Astrocyte of the hippocampus (primary cell): ENCODE measurements at regions not wholly inside any gene's neighbourhood (a gene's known extent, or its start where the extent isn't known, plus 50 kb on each side); places are given as distances from the start of the nearest gene placed in this dataset.

Experiments
- DNase-seq: peaks from one replicate; pipeline ENCODE4 v3.0.0; 2011; ENCODE audit warnings: low read depth, low spot score

DNA sequence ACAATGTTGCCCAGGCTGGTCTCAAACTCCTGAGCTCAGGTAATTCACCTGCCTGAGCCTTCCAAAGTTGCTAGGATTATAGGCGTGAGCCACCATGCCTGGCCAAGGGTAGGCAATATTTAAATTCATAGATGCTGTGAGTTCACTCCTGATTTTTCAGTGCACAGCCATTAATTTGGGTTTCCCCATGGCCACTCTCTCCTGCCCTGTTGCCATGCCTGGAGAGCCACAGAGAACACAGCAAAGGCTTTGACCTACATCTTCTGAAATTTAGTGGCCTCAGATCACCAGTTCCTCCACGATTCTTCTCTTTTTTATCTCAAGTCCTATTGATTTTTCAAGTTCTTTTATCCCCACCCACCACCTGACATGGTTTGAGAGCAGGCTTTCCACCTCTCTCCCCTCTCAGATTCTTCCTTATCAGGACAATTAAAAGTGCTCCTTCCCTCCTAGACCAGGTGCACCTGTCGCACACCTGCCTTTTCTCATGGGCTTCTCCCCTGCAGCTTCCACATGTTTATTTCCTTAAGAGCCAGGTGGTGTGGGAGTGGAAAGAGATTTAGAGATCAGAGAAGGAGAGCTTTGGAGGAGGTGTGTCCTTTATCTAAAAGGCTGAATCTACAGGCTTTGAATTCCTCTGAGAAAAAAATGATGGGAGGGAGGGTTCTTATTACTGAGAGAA lies 123.8 kb downstream of the ADRA2A start:
- no peak for DNase-seq

DNA sequence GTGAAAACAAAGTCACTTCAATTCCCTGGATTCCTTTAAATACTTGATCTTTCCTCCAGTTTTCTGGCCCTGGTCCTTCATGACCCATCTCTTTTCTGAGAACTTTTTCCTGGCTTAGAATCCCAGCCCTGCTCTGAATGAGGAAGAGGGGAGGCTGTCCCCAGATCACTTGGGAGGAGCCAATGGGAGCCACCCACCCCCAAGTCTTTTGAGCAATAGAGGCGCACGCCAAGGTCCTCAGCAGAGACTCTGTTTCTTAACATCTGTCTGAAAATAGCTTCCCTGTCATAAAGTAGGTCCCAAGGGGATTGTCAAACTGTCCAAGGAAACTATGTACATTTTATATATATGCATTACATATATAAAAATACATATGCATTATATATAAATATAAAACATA lies 126.8 kb downstream of the ADRA2A start:
- no peak for DNase-seq

DNA sequence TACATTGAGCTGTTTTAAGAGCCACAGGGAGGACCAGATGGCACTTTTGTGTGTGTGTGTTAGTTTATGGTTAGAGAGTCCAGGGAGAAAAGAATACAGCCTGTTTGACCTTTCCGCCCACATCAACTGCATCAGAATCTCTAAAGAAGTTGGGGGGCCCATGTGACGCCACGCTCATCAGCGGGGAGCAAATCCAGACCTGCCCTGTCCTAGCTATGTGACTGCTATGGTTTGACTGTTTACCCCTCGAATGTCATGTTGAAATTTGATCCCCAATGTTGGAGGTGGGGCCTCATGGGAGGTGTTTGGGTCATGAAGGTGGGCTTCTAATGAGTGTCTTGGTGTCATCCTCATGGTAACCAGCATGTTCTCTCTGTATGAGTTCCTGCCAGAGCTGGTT lies 128.0 kb downstream of the ADRA2A start:
- no peak for DNase-seq

DNA sequence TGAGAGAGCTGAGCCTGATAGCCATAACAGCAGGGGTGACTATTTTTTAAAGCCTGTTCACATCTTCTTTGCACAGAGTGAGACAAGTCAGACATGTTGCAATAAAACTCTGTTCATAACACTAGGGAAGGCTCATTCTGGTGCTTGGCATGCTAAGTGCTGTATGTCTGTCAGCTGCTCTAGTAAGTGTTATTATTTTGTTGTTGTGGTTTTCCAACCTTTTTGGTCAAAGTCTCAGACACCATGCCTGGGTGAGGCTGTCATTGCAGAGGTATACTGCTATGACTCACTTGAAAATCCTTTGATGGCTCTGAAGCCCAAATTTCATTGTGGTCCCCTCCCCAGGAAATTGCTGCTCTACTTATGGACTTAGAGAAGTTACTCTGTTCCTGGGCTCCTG lies 129.7 kb downstream of the ADRA2A start:
- no peak for DNase-seq

DNA sequence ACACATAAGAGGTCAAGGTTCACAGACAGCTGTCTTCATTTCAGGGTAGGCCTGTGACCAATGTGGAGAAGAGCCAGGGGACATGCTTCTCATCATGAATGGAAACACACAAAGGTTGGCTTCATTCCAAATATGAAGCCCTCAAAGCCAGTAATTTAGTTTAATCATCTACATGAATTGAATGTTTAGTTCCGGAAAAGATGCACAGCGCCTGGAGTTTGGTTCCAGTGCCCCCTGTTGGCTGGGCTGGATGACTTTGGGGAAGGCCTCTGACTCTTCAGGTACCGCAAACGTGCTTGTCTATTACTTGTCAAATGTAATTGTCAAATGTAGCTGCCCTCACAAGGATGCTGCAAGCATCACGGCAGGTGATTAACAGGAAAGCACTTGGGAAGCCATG lies 130.7 kb downstream of the ADRA2A start:
- no peak for DNase-seq

DNA sequence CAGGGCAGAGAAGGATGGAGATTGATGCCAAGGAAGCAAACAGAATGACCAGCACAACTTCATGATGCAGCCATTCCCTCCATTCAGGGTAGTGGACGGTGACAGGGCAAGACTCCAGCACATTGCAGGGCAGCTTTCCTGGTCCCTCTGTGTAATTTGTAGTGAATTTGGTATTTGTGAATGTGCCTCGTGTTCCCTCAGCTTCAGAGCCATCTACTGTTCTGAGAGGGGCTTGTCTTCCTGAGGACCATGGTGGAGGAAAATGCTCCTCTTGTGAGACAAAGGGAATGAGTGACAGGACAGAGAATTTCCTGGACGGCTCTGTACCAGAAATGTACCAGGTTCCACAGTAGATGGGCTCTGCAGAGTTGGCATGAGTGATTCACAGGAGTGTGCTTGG lies 132.1 kb downstream of the ADRA2A start:
- no peak for DNase-seq

DNA sequence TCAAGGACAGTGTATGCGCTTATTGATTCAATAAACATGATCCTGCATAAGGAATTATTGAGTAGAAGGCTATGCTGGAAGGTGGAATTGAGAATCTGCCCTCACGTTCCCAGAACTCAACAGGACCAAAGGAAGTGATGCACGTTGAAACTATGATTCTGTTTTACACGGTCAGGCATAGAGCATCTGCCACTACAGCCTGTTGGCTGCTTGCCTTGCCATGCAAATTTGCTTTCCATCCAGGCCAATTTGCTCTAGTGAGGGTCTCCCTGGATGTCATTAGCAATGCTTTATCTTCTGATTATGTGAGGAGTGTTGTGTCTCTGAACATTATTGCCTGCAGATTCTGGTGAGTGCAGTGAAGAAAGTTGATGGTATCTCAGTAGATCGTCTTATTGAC lies 132.9 kb downstream of the ADRA2A start:
- no peak for DNase-seq

DNA sequence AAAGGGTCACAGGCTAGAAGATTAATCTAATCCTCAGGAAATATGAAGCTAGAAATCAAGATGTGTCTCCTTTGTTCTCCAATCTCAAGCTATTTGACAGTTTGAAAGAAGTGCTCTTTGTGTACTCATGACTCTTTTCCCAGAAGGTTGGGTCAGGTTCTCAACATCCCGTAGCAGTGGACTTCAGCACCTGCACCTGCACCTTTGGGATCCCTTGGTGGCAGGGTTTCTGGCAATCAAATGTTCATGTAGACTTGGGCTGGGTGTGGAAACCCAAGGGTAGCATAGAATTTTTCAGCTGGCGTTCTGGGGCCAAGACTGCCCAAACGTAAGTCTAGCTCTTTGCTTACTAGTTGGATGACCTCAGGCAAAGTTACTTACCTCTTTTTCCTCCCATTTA lies 134.4 kb downstream of the ADRA2A start:
- DNase-seq: no peak

DNA sequence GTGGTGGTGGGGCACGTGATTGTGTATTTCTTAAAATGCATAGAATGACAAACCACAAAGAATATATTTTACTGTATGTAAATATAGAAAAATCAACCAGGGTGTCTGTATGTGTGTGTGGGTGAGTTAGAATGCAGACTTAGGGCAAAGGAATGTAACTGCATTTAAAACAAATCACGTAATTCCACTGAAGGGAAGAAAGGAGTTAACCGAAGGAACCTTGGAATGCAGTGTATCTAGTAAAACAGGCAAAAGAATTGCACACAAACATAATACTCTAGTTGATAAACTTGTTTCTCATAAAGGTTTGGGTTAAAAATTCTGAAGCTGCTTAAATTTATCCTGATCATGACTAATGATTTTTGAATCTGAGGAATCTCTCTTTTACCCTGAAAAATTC lies 134.9 kb downstream of the ADRA2A start:
- DNase-seq: peak; percentile 32

DNA sequence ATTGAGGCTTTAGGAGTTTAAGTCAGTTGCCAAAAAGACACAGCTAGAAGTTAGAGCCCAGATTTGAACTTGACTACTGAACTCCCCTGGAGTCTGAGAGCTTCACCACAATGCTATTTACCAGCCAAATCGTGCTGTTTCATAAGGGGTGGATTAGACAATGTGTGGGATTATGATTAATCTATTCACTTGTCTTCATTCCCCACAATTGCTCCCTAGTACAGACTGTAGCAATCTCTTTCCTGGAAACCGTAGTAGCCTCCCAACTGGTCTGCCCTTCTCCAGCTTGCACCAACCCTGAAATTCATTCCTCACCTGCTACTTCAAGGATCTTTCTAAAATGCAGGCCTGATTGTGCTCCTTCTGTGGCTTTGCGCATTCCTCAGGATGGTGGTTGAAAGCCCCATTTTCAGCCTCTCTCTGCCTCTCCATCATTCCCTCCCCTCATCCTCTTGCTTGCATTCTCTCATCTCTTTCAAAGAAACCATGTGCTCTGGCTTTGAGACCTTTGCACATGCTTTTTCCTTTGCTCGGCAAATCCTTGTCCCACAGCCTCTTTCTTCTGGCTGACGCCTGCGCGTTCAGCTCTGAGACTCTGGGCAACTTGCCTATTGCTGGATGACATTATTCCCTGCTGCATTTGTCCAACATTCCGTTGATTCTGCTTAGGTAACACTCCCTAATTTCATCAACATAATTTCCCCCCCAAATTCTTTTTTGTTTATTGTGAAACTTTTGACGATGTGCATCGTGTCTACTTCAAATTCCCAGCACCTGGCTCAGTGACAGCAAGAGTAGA lies 145.1 kb downstream of the ADRA2A start:
- DNase-seq: no peak

DNA sequence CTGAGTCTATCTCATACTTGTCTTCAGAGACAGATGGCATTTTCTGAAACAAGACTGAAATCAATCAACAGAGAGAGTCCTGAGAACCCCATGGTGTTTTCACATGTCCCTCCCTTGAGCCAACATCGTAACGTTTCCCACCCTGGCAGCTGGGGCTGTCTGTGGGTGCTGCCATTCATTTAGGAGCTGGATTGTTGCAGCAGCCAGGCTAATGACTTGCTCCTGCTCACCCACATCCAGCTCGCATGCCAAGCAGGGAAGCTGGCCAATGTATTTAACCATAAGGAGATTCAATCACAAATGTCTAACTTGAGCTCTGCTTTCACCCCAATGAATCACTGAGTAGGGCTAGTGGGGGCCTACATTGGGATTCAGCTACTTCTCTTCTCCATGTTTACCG lies 146.1 kb downstream of the ADRA2A start:
- DNase-seq: no peak

DNA sequence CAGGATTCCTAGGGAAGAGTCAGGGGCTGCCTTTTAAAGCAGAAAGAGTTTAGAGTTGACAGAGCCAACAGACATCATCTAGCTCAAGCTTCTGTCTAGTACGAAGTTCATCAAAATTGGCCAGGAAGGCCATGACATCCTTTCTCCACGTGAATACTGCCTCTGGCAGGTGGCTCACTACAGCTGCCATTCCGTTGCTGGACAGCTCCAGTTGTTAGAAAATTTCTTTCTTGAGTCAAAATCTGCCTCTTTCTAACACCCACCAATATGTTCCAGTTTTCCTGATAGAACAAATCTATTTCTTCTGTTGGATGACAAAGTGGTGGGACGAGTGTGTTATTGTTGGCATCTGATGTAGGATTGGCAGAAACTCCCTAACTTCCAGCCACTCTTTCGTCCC lies 154.9 kb downstream of the ADRA2A start:
- no peak for DNase-seq

DNA sequence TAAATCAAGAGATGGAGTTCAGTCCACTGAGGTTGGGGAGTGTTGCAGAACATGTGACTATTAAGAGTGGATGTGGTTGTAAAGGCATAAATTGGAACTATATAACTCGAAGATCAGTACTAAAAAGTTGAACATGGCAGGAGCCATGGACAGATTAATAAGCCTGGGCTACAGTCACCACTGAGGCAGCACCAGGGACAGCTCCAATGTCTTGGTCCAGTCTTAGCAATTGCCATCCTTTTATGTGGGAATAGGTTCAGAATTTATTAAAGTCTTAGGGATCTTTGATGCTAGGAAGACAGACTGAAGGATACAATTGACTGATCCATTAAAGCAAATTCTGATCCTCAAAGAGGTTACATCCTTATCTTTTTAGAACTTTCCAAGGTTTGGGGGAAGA lies 156.6 kb downstream of the ADRA2A start:
- peak; percentile 37 for DNase-seq

DNA sequence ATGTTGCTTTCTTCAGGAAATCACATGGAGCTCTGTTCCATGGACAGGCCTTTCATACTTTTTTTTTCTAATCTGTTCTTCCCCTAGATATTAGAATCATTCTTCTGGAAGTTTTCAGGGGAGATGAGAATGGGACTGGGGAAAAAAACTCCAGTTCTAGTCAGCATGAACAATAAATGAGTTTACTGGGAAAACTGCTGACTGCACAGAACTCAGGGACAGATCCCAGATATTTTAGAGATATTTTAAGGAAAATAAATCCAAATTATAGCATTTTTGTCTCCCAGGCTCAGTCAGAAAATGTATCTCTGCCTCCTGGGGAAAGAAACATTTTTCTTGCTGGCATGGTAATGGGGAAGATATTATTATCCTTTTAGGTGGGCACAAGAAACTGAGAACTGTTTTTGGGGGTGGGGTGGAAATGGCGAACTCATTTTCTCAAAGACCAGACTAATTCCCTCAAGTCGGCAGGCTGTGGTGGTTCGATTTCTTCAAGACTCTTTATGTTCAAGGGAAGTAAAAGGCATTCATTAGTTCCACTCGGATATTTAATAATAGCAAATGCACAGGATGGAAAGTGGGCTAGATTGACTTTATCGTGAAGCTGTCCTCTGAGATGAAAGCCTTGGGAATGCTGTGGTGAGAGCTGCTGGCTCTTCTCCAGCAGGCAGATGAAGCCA lies 157.5 kb downstream of the ADRA2A start:
- DNase-seq: no peak

DNA sequence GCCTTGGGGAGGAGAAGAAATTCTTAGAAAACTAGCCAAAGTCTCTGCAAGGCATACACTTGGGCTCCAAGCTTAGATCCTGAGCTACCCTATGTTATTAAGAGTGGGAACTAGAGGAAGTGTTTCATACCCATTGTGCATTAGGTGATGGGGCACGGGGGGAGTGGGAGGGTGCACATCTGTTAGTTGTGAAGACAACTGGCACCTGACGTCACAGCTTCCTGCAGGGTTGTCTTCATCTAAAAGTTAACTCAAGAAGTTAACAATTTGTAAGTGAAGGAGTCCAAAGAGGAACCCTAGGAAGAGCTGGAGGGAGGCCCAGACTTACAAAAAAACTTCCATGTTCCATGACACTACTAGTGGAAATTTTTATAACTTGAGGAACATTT lies 158.1 kb downstream of the ADRA2A start:
- no peak for DNase-seq

DNA sequence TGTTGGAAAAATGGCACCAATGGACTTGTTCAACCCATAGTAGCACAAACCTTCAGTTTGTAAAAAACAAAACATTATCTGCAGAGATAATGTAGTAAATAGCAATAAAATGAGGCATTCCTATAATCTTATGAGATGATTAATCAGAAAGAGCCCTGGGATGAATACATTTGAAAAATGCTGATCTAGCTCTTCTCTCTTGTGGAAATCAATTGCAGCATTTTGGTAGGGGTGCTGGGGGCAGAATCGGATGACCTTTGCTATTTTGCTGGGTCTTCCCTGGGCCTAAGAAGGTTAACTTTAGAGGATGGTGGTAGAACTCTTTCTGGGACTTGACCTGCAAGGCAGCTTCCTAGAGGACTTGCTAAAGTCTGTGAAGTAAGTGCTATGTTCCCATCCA lies 163.5 kb downstream of the ADRA2A start:
- DNase-seq: no peak

DNA sequence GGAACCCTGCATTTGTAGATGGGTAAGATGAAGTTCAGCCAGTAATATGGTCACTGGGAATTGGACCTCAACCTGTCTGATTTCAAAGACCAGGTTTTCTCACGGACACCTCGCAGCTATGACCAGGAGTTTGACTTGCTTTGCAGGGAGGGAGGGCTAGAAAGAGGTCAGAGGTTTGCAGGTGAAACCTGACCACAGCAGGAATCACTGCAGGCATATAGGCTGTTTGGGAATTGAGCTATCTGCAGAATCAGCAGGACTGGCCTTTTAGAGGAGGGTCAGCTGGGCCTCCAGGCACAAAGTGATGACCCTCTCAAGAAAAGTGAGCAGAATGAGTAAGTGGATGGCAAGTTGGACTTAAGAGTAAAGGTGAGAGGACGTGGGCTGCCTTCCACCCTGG lies 166.3 kb downstream of the ADRA2A start:
- DNase-seq: no peak

DNA sequence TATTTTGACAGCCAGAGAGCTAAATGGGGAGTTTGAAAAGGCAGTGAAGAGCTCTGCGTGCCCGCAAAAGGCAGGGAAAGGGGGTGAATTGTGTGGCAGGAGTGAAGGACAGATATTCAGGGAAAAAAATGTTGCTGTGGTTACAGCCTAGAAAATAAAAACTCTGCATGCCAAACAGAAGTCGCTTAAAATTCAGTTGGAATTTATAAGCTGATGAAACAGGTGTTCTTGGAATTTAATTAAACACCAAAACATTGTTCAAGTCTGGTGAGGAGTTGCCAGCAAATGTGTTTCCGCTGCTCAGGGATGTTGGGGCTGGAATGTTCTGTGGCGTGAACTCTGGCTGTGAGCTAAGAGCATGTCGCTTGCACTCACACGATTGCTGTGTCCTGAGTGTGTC lies 169.3 kb downstream of the ADRA2A start:
- DNase-seq: peak; percentile 16

DNA sequence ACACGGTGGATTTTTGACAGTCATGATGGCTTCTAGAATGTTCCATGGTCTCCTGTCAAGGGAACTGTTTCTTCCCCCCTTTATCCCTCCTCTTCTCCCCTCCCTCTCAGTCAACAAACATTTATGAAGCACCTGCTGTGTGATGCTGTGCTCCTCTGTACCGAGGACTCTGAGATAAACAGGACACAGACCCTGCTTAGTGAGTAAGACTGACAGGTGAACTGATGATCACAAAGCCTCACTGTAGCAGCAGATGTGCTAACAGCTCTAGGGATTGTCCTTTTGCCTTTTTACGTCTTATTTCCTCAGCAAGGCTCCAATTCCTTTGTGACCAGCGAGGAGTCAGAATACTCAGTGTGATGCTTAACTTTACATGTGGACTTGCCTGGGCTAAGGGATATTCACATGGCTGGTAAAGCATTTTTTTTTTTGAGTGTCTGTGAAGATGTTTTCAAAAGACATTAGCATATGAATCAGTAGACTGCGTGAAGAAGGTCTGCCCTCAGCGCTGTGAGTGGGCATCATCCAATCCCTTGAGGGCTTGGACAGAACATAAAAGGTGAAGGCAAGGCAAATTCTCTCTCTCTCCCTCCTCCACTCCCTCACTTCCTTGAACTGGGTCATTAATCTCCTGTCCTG lies 170.1 kb downstream of the ADRA2A start:
- DNase-seq: no peak

DNA sequence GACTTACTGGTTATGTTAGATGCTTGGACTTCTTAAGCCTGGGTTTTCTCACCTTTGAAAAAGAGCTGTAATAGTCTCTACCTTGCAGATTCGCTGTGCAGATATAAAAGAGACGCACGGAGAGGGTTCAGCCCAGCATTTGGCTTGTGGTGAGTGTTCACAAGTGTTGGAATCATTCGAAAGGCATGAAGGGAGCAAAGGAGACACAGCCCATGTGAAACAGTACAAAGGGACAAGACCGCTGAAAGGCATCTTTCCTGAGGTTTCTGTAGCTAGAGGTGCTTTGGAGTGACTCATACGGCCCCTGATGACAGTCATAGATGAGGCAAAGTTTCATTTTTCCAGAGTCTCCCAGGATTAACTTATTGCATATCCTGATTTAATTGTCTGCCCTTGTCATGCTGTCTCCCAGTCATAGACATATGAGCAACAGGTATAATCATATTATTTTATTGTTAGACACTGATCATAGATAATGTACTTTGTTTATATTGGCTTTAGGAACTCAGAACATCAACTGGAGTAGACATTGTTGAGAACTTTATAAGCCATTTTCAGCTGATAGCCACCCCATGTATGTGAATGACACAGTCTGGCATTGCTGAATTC lies 171.1 kb downstream of the ADRA2A start:
- DNase-seq: peak; percentile 11

DNA sequence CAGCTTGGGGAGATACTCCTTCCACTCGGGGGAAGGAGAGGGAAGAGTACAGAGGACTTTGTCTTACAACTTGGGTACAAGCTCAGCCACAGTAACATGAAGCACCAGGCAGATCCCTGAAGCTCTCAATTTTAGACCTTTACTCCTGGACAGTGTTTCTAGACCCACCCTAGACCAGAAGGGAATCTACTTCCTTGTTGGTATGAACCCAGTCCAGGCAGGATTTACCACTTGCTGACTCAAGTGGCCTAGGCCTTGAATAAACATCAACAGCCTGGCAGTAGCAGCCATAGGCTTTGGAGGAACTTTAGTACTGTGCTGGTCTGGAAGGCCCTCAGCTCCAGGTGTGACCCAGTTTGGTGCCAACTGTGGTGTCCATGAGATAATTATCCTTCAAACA lies 173.1 kb downstream of the ADRA2A start:
- no peak for DNase-seq

DNA sequence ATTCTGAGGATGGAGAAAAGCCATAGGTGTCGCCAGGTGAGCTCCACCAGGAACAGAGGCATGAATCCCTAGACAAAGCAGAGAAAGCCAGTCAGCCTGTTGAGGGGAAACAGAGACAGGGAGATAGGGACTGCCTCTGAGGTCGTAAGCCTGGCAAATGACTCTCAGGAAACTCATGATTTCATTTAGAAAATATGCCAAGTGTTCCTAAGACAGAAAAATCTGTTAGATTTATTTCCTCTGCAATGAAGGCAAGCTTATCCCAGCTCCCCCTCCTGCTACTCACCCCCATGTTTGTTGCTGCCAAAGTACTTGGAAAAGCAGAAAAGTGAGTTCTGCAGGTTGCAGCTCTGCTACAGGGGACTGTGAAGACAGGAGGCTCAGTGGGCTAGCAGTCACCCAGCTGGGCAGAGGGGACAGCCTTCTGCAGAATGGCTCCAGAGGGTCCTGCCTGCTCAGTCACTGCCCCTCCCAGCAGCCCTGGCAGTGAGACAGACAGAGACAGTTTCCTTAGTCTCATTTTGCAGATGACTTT lies 184.3 kb downstream of the ADRA2A start:
- peak; percentile 14 for DNase-seq
